ENCODE measurements at regions not wholly inside any gene's neighbourhood (a gene's known extent, or its start where the extent isn't known, plus 50 kb on each side); places are given as distances from the start of the nearest gene placed in this dataset.

GRCh38 chr14:49014476-49014875 is 571.7 kb downstream of the RPS29 start:
- Histone ChIP-seq H3T11ph (ENCODE audit: low read length) (no peak overlapping the region), H3K56ac (ENCODE audit: insufficient read length, low read depth, low read length) (no peak overlapping the region), H2AK5ac (ENCODE audit: insufficient read length, low read length) (no peak overlapping the region), H2BK120ac (ENCODE audit: low read depth, low read length, poor library complexity, severe bottlenecking) (no peak overlapping the region), H4K20me1 (ENCODE audit: control insufficient read depth, insufficient read depth, insufficient read length) (no peaks in the 10 kb centered on the region), H2BK15ac (ENCODE audit: low read depth, low read length) (no peak overlapping the region), H2AFZ (ENCODE audit: low read length) (no peak overlapping the region), H3K14ac (ENCODE audit: insufficient read depth, low read length) (no peak overlapping the region), H3K18ac (ENCODE audit: insufficient read length, low read depth, low read length) (no peak overlapping the region), H3K9ac (ENCODE audit: extremely low read depth, insufficient read length, low read length) (no peak overlapping the region), H2BK5ac (ENCODE audit: insufficient read length, low read length) (no peak overlapping the region), H3K4ac (ENCODE audit: low read depth, low read length) (no peak overlapping the region), H3K79me1 (ENCODE audit: insufficient read depth, low read depth, low read length, poor library complexity, severe bottlenecking) (no peaks in the 10 kb centered on the region), H3K79me2 (ENCODE audit: insufficient read depth, low read length) (no peaks in the 10 kb centered on the region), H4K91ac (ENCODE audit: insufficient read length, low read depth, low read length) (no peak overlapping the region), H4K5ac (ENCODE audit: insufficient read length, low read depth, low read length) (no peak overlapping the region), H3K27ac (ENCODE audit: insufficient read length, low read depth, low read length) (no peak overlapping the region), H3K27me3 (ENCODE audit: insufficient read depth, low read length) (no peaks in the 10 kb centered on the region), H3K23ac (ENCODE audit: insufficient read length, low read depth, low read length) (no peak overlapping the region), H3K23me2 (ENCODE audit: insufficient read length, low read depth, low read length, poor library complexity, severe bottlenecking) (no peaks in the 10 kb centered on the region), H2BK12ac (ENCODE audit: insufficient read length, low read depth, low read length) (no peak overlapping the region), H3K9me3 (ENCODE audit: control insufficient read depth, low read depth, low read length) (no peaks in the 10 kb centered on the region), H3K4me2 (ENCODE audit: insufficient read depth, insufficient read length, low read length) (no peak overlapping the region), H4K8ac (replicated peaks; ENCODE audit: insufficient read length, low read depth, low read length) (no peak overlapping the region), H2BK20ac (ENCODE audit: low read depth, low read length, poor library complexity, severe bottlenecking) (no peak overlapping the region), H3K4me1 (ENCODE audit: insufficient read depth, low read length) (no peaks in the 10 kb centered on the region)
- no peak for DNase-seq
- H3K4me3 Mint-ChIP-seq: no peak overlapping the region
- H3K4me1 Mint-ChIP-seq: peaks cover 4% of the 10 kb centered on the region in 2 experiments
- no peak overlapping the region for H3K27ac Mint-ChIP-seq
- no CpG with 5 or more reads among the region's 3 CpGs for WGBS (ENCODE audit: extremely low coverage, insufficient read length, low lambda C conversion rate)
- no peak for TF ChIP-seq CTCF (conservative IDR thresholded peaks at IDR 0.05)
- H3K27me3 Mint-ChIP-seq (ENCODE audit: low read depth): no peaks in the 10 kb centered on the region
- no peaks in the 10 kb centered on the region for H3K36me3 Mint-ChIP-seq (ENCODE audit: insufficient read depth in 1 of 3, low read depth in 3 of 3)
- H3K9me3 Mint-ChIP-seq: no peaks in the 10 kb centered on the region

Data from H9 (cell line).